SK-N-SH treated with all-trans-retinoic acid at 6 μM for 48 hours (cell line): ENCODE measurements at regions not wholly inside any gene's neighbourhood (a gene's known extent, or its start where the extent isn't known, plus 50 kb on each side); places are given as distances from the start of the nearest gene placed in this dataset.

Source experiments
- ATAC-seq: fragments of 200-7000 bp; cut with Tn5 transposase; 3 replicates; pipeline ENCODE4 v1.9.1; 2020; ENCODE audit warnings: mild to moderate bottlenecking, moderate library complexity
- BACH2 ChIP-seq: fragments of 250-450 bp; sonication (Bioruptor Pico); IDR thresholded peaks from 2 replicates; pipeline ENCODE4 v1.9.0; 2021; ENCODE audit warnings: mild to moderate bottlenecking, borderline replicate concordance
- CREB5 ChIP-seq: fragments of 250-450 bp; sonication (Bioruptor Pico); IDR thresholded peaks from 2 replicates; pipeline ENCODE4 v1.5.1; 2020; ENCODE audit warnings: low read depth, mild to moderate bottlenecking, moderate library complexity
- CSDC2 ChIP-seq: fragments of 250-450 bp; sonication (Bioruptor Pico); IDR thresholded peaks from 2 replicates; pipeline ENCODE4 v1.5.0; 2020; ENCODE audit warnings: mild to moderate bottlenecking, moderate library complexity
- ESRRG ChIP-seq: fragments of 250-450 bp; sonication (Bioruptor Pico); IDR thresholded peaks from 2 replicates; pipeline ENCODE4 v1.6.1; 2021; ENCODE audit warnings: mild to moderate bottlenecking
- GLIS3 ChIP-seq: fragments of 250-450 bp; sonication (Bioruptor Pico); IDR thresholded peaks from 2 replicates; pipeline ENCODE4 v1.5.0; 2020; ENCODE audit warnings: mild to moderate bottlenecking, moderate library complexity
- ISL1 ChIP-seq: fragments of 250-450 bp; sonication (Bioruptor Pico); IDR thresholded peaks from 2 replicates; pipeline ENCODE4 v2.1.2; 2022; ENCODE audit warnings: mild to moderate bottlenecking, moderate library complexity
- OSR1 ChIP-seq: fragments of 250-450 bp; sonication (Bioruptor Pico); IDR thresholded peaks from 2 replicates; pipeline ENCODE4 v1.8.0; 2022; ENCODE audit warnings: moderate library complexity, mild to moderate bottlenecking, inconsistent platforms
- PATZ1 ChIP-seq: fragments of 250-450 bp; sonication (Bioruptor Pico); IDR thresholded peaks from 2 replicates; pipeline ENCODE4 v1.8.0; 2020; ENCODE audit warnings: mild to moderate bottlenecking, moderate library complexity, borderline replicate concordance
- PPARA ChIP-seq: fragments of 250-450 bp; sonication (Bioruptor Pico); IDR thresholded peaks from 2 replicates; pipeline ENCODE4 v1.5.0; 2020; ENCODE audit warnings: mild to moderate bottlenecking, borderline replicate concordance
- RARB ChIP-seq: fragments of 250-450 bp; sonication (Bioruptor Pico); IDR thresholded peaks from 2 replicates; pipeline ENCODE4 v1.8.0; 2021; ENCODE audit warnings: mild to moderate bottlenecking, moderate library complexity
- TCF4 ChIP-seq: fragments of 250-450 bp; sonication (Bioruptor Pico); IDR thresholded peaks from 2 replicates; pipeline ENCODE4 v1.8.0; 2021; ENCODE audit warnings: mild to moderate bottlenecking, moderate library complexity, borderline replicate concordance
- TOX ChIP-seq: fragments of 250-450 bp; sonication (Bioruptor Pico); IDR thresholded peaks from 2 replicates; pipeline ENCODE4 v1.8.0; 2021; ENCODE audit warnings: mild to moderate bottlenecking, moderate library complexity, borderline replicate concordance
- TSHZ2 ChIP-seq: fragments of 250-450 bp; sonication (Bioruptor Pico); IDR thresholded peaks from 2 replicates; pipeline ENCODE4 v1.5.0; 2020; ENCODE audit warnings: mild to moderate bottlenecking, moderate library complexity
- ZC3H10 ChIP-seq: fragments of 250-450 bp; sonication (Bioruptor Pico); IDR thresholded peaks from 2 replicates; pipeline ENCODE4 v1.5.1; 2021; ENCODE audit warnings: mild to moderate bottlenecking, moderate library complexity
- ZFP3 ChIP-seq: fragments of 250-450 bp; sonication (Bioruptor Pico); IDR thresholded peaks from 2 replicates; pipeline ENCODE4 v1.5.0; 2020; ENCODE audit warnings: mild to moderate bottlenecking, moderate library complexity
- ZFP30 ChIP-seq: fragments of 450-650 bp; formaldehyde crosslinking; IDR thresholded peaks from 2 replicates; pipeline ENCODE4 v1.5.0; 2022; ENCODE audit warnings: mild to moderate bottlenecking, moderate library complexity
- ZNF565 ChIP-seq: fragments of 450-650 bp; formaldehyde crosslinking; conservative IDR thresholded peaks from 2 replicates; pipeline ENCODE4 v1.5.0; 2020; ENCODE audit warnings: low read depth, mild to moderate bottlenecking, moderate library complexity
- ZNF70 ChIP-seq: fragments of 450-650 bp; formaldehyde crosslinking; IDR thresholded peaks from 2 replicates; pipeline ENCODE4 v1.5.0; 2020; ENCODE audit warnings: mild to moderate bottlenecking, moderate library complexity
- ZNF8 ChIP-seq: fragments of 450-650 bp; formaldehyde crosslinking; IDR thresholded peaks from 2 replicates; pipeline ENCODE4 v1.5.0; 2020; ENCODE audit warnings: mild to moderate bottlenecking, moderate library complexity
- TF ChIP-seq, protein P1 (sequence below): fragments of 250-450 bp; sonication (Bioruptor Pico); IDR thresholded peaks from 2 replicates; pipeline ENCODE4 v1.8.0; 2021; ENCODE audit warnings: low read depth, mild to moderate bottlenecking, moderate library complexity, borderline replicate concordance
- TF ChIP-seq, protein P2 (sequence below): fragments of 250-450 bp; sonication (Bioruptor Pico); IDR thresholded peaks from 2 replicates; pipeline ENCODE4 v1.5.1; 2021; ENCODE audit warnings: mild to moderate bottlenecking, moderate library complexity

DNA sequence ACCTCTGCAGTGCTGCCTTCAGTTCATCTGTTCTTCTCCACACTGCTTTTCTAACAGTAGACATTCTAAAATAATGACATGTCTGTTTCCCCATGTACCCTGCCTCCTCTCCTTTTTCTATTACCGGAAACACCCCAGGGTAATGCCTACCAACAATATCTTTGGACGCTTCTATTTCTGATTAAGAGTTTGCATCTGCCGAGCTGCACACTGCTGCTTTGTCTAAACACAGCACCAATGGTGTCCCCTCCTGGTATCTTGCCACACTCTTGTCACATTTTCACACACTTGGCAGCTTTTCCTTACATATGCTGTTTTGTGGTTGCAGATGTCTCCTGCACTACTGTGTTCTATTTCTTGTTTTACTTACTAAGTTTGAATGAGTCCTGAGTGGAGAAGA is 288.8 kb downstream of the GRIA2 start:
- TF ChIP-seq TOX (CRISPR knock-in tag) (no peak), PATZ1 (CRISPR knock-in tag) (no peak), ISL1 (CRISPR knock-in tag) (no peak), ZFP3 (CRISPR knock-in tag) (no peak), GLIS3 (CRISPR knock-in tag) (no peak), BACH2 (CRISPR knock-in tag) (no peak), RARB (no peak), ZC3H10 (no peak), CREB5 (CRISPR knock-in tag) (no peak), TCF4 (CRISPR knock-in tag) (no peak), ZNF565 (CRISPR knock-in tag) (no peak)
- TF ChIP-seq, protein P1, sequence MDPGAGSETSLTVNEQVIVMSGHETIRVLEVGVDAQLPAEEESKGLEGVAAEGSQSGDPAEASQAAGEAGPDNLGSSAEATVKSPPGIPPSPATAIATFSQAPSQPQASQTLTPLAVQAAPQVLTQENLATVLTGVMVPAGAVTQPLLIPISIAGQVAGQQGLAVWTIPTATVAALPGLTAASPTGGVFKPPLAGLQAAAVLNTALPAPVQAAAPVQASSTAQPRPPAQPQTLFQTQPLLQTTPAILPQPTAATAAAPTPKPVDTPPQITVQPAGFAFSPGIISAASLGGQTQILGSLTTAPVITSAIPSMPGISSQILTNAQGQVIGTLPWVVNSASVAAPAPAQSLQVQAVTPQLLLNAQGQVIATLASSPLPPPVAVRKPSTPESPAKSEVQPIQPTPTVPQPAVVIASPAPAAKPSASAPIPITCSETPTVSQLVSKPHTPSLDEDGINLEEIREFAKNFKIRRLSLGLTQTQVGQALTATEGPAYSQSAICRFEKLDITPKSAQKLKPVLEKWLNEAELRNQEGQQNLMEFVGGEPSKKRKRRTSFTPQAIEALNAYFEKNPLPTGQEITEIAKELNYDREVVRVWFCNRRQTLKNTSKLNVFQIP (CRISPR knock-in tag): no peak
- no peak for ATAC-seq

DNA sequence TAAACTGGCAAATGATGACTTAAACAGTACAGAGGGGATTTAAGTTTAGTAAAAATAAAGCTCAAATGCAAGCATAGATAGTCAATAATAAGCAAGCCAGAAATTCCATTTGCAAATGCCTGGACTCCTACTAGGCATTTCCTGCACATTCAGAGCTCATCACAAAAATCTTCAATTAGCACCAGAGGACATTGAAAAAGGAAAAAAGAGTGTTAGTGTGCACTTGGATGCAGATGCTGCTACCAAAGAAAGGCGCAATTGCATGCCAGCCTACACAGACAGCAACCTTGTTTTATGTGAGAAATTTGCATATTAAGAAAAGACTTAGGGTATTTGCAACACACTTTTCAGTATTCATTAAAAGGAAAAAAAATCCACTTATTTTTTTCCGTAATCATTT is 282.1 kb downstream of the GRIA2 start:
- TF ChIP-seq ZFP30 (no peak), TSHZ2 (CRISPR knock-in tag) (no peak), GLIS3 (CRISPR knock-in tag) (no peak), ZNF70 (CRISPR knock-in tag) (no peak), ESRRG (CRISPR knock-in tag) (no peak), TCF4 (CRISPR knock-in tag) (no peak), PPARA (CRISPR knock-in tag) (no peak), PATZ1 (CRISPR knock-in tag) (no peak), ZNF8 (CRISPR knock-in tag) (no peak), ZC3H10 (no peak), CSDC2 (CRISPR knock-in tag) (no peak), ZFP3 (CRISPR knock-in tag) (no peak), OSR1 (CRISPR knock-in tag) (no peak), ISL1 (CRISPR knock-in tag) (no peak), CREB5 (CRISPR knock-in tag) (no peak), ZNF565 (CRISPR knock-in tag) (no peak), TOX (CRISPR knock-in tag) (no peak)
- TF ChIP-seq, protein P1 (CRISPR knock-in tag): no peak
- TF ChIP-seq, protein P2, sequence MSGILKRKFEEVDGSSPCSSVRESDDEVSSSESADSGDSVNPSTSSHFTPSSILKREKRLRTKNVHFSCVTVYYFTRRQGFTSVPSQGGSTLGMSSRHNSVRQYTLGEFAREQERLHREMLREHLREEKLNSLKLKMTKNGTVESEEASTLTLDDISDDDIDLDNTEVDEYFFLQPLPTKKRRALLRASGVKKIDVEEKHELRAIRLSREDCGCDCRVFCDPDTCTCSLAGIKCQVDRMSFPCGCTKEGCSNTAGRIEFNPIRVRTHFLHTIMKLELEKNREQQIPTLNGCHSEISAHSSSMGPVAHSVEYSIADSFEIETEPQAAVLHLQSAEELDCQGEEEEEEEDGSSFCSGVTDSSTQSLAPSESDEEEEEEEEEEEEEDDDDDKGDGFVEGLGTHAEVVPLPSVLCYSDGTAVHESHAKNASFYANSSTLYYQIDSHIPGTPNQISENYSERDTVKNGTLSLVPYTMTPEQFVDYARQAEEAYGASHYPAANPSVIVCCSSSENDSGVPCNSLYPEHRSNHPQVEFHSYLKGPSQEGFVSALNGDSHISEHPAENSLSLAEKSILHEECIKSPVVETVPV (CRISPR knock-in tag): no peak
- ATAC-seq: no peak
